ENCODE measurements at regions not wholly inside any gene's neighbourhood (a gene's known extent, or its start where the extent isn't known, plus 50 kb on each side); places are given as distances from the start of the nearest gene placed in this dataset.

DNA sequence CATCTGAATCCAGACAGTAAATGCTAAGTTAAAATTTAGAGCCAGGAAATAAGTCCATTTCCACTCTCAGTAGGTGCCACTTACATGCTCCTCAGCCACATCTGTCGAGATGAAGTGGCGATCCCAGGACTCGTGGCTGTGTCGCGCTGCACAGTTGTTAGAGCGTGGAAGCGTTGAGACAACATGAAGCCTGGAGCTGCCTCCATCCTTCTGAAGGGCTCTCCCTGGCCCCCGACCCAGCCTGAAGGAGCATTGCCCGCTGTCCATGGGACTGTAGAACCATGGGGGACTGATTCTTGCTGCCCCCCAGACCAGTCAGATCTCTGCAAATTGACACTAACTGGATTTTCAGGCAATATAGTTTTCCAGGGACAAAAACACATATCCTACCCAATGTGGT is 58.9 kb downstream of the IRX1 start:
- DNase-seq = no peak

DNA sequence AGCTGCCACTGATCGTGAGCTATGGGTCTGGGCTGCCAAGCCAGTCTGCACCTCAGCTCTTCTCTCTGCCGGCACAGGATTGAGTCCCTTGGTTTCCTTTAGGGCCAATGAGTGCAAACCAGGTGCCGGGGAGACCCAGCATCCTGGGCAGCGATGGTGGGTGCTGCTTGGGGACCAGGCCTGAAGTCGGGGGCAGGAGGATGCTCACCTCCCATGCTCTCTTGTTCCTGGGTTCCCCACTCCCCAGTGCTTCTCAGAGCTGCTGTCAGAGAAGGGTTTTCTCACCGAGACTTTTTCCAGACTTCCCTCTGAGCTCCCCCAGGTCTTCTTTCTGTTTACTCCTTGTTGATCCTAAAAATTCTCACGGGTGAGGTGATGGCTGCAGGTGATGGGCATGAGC is 61.2 kb downstream of the IRX1 start:
- no peak for DNase-seq

DNA sequence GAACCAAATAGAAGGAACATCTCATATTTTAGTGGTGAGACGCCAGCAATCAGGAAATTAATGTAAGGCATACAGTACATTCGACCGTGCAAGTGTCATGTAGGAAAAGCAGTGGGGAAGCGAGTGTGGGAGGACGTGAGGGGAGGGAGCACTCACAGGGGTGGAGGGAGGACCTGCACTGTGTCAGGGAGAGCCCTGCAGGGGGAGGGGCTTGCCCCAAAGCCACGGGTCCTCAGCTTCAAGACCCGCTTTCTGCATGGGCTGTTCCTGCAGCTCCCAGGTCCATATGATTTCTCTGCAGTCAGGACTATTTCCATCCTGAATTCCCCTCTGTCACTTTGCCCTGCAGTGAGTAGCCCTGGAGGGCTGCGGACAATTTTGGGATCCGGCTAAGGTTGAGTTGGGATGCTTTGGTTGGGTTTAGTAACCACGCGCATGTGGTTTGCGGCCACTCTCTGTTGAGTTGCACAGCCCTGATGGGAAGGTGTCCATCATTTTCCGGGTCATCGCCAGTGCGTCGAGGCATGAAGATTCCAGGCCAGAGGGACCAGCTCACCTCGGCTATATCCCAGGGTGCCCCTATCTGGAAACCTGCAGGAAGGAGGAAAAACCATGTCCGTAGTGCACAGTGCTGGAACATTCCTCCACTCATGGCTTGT is 61.9 kb downstream of the IRX1 start:
- DNase-seq = no peak

DNA sequence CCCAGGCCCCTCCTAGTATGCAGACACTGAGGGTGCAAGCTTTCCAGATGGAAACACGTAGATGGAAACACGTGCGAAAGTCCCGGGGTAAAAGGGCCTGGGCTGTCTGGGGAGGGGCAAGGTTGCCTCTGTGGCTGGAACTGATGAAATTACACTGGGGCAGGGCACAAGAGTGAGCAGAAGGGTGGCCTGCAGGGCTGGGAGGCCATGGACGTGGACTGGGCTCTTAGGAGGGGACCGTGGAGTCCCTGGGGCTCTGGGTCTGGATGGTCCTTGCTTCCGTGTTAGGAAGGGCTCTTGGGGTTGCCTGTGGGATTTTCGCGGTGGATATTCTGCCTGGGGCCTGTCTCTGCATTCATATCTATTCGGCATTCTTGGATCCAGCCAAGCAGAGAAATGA is 63.3 kb downstream of the IRX1 start:
- DNase-seq = no peak

DNA sequence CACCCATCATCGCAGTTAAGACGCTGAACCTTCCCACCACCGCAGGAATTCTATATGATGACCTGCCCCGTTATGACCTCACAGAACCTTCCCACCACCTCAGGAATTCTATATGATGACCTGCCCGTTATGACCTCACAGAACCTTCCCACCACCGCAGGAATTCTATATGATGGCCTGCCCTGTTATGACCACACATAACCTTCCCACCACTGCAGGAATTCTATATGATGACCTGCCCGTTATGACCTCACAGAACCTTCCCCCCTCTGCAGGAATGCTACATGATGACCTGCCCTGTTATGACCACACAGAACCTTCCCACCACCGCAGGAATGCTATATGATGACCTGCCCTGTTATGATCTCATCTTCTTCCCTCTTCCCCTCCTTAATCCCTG is 64.3 kb downstream of the IRX1 start:
- DNase-seq = no peak

DNA sequence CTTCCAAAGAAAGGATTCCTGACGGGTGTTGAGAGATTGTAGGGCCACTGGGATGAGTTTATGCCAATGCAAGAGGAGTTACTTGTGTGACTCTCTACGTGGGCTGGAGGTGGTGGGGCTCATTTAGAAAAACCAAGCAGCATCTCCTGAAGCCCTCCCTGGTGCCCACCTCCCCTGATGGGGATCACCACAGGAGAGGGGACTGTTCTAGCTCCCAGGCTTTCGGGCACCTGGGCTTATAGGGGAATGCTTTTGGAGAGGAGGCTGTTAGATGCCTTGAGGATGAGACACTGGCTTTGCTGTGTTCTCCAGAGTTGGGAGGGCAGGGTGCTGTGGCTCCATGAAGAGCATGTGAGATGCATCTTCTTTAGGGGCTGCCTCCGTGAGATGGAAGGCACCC is 65.0 kb downstream of the IRX1 start:
- no peak for DNase-seq

DNA sequence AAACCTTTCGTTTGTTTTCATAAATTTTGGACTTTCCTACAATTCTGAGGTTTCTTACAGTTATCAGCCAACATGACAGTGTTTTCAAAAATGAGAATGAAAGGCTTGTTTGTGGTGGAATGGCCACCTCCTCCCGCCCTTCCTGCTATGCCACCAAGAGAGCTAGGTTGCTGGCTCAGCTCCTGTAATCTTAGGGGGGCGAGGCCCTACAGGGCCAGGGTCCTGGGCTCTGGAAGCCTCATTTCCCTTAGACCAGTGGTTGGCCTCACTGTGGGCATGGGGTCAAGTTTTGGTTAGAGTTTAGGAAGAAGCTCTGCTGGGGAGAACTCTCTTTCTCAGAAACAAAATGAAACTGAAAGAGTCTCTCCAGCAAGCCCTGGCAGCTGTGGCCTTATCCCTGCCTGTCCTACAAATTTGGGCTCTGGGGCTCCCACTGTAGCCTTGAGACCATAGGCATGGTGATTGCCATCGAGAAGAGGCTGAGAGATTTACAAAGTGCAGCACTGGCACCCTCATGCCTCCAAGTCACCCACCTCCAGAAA is 66.2 kb downstream of the IRX1 start:
- DNase-seq = no peak

DNA sequence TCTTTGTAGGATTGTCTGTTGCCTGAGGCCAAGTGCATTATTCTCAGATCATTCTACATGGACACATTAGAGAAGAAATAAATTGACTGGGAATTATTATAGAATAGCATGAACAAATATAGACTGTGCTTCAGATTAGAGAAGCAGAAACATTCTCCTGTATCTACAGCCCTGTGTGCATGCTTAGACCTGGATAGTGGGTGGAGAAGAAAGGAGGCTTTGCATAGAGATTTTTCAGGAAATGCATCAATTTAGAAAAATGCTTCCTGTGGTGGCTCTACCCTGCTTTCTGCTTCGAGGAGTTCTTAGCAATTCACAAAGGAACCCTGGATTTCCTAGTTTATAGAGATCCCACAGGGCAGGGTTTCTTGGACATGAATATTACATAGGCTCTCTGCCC is 66.7 kb downstream of the IRX1 start:
- DNase-seq = no peak

DNA sequence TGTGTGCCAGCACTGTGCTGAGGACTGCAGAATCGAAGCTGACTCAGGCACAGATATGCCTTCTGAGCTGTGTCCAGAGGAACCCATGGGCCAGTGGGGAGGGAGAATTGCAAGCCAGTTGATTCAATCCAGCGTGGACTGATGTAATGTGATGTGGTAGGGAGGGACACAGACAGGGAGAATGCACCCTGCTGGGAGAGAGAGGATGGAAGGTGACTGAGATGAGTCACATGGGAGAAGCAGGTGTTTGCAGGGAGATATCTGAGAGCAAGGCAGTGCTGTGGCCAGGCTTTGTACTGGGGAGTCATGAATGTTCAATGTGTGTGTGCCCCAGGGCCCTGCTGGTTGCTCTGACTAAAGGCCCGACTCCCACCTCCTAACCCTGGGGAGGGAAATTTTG is 75.7 kb downstream of the IRX1 start:
- DNase-seq = no peak

DNA sequence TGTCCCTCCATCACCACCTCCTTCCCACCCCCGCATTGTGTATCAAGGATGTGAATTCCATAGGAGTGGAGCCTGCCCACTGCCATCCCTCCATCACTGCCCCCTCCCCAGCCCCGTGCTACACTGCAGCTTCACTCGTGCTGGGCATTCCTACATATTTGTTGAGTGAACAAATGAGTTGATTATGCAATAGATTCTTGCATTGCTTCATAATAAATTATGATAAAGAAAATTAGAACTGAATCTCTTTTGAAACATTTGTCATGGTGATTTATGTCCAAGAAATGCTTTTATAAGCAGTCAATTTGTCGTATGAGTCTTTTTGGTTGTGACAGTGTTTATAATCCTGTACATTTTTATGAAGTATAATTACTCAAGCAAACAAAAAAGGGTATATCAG is 83.2 kb downstream of the IRX1 start:
- no peak for DNase-seq

DNA sequence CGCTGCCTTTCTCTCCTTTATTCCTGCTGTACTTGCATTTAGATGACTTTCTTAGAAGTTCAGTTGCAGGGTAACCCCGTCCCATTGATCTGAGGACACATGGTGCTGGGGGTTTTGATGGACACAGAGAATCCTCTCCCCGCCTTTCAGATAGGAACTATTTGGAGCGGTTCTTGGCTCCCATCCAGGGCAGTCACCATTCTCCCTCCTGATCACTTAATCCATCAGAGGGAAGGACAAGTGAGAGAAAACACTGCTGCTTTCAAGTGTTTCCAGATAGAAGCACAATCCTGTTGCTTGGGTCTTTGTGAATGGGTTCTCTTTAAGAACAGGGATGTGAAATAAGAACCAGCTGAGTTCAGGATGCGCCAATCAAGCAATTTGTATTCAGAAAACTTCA is 85.2 kb downstream of the IRX1 start:
- no peak for DNase-seq

DNA sequence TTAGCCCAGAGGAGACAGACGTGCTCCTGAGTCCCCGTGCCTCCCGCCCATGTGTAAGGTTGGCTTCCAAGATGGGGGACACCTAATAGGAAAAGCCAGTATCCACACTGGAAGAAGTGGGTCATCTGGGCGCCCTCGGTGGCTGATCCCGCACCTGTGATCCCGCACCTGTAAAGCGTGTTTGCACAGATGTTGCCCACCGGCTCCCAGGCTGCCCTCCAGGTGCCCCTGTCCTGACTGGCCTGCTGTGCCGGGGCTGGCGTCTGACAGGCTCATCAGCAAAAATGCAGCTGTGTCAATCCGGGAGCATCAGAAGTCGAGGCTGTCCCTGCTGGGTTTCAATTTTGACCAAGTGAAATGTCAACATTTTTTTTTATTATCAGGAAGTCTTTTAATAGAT is 88.5 kb downstream of the IRX1 start:
- DNase-seq = no peak

DNA sequence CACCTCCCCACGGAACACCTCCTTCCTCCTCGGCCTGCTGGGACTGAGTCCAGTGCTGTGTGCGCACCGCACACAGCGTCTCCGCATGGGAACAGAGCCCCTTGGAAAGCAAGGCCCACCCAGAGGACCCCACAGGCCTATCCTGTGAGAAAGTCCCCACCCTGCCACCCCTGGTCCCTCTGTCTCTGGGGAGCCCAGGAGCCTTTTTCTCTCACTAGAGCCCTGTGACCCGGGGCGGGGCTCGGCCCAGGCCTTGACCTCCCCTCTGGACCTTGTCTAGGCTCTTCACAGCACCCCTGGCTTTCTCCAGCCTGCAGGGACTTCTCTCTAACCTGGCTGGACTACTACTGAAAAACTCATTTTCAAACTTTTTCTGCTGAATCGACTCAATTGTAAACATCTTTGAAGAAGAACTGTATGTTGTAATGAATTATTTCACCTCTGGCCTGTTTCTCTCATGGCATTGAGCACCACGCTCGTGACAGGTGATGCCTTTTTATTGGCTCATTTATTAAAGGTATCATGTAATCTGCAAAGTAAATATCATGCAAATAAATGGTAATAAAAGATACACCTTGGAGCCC is 89.2 kb downstream of the IRX1 start:
- DNase-seq = no peak

DNA sequence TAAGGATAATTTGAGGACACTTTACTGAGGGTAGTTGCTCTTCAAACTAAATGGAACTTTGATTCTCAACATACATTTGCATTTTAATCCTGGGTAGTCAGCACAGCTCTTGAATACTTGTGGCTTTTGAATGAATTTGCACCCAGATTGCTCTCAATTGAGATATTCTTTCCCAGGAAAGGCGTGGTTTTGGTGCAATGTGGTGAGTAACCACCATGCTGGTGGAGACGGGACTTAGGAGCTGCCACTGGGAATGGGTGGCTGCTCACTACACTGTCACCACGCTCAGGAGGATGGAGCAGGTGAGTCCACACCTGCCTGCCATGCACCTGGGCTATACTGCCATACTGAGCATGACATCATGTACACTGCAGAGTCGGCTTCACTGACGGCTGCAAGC is 99.2 kb downstream of the IRX1 start:
- DNase-seq = no peak

DNA sequence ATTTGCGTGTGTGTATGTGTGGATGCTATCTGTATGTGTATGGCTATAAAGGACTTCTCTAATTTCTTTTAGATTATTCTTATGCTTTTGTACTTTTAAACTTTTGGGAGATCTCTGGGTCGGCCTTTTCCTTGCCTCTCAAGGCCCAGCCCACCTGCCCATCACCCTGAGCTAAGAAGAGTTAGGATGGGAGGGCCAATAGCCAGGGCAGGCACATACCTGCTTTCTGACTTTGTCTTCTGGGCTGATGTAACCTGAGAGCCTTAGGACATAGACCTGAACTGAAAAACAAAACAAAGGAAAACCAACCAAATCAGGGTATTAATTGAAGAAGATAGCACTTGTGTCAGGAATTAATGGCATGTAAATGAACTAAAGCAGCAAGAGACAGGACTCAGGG is 100.2 kb downstream of the IRX1 start:
- DNase-seq = no peak

DNA sequence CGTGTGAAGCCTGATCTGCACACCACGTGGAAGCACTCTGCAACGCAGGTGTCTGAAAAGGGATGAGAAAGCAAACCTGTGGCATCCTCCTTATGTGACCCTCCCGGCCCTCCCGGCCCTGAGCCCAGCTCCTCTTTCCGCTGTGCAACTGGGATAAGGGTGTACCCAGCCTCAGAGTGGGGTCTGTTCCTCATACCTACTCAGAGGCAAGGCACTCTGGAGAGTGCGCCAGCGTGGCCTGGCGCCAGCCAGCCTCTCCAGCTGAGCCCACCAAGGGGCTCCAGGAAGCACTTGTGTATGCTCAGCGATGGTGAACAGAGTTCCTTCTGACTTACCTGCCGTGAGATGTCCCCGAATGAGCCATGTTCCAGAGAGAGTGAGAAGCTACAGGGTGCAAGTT is 102.8 kb downstream of the IRX1 start:
- no peak for DNase-seq

DNA sequence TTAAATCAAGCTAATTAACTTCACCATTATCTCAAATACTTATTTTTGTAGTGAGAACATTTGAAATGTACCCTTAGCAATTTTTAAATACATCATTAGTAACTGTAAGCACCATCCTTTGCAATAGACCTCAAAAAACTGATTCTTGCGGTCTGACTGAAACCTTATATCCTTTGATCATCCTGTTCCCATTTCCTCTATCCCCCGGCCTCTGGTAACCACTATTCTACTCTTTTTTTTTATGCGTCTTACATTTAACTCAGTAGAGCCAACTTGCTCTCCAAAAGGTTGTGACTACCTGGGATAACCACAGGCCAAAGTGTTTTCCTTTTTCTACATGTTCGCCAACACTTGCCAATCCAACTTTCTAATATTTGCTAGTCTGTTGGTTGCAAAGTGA is 106.1 kb downstream of the IRX1 start:
- no peak for DNase-seq

DNA sequence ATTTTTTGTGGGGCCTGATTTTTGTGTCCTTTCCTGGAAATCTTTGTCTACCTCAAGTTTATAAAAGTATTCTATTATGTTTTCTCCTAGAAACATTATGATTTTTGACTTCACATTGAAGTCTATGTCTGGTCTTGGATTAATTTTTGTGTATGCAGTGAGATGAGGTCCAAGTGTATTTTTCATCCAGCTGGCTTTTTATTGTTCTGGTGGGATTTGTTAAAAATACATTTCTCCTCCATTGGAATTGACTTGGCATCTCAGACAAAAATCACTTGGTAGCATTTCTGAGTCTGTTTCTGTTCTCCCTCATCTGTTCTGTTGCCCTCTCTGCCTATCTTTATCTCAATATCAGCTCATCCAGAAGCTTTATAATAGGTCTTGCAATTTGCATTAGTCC is 109.0 kb downstream of the IRX1 start:
- DNase-seq = no peak

DNA sequence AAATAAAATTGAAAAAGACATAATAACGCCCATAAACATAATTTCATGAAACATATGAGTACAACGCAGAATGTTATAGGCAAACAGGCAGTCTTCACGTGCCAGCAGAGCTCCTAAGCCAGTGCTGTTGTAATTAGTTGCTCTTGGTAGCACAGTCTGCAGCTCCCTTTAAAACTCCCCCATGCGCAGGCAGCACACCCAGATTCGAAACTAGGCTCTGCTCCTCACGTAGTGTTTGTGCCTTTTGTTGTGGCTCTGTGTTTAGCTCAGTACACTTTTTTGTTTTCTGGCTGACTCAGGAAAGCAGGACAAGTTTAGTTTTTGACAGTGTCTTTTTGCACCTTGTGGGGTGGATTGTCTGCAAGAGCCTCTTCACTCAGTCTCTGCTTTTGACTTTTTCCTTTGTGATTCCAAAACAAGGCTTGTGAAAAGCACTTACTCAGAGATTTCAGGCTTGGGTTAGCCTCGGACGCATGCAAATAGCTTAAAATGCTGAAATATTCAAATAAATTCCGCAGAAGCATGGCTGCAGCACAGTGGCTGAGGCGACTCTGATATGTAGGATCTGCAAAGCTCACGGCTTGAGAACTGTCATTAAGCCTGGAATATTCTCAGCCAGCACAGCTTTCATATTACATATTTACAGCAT is 113.6 kb downstream of the IRX1 start:
- no peak for DNase-seq

DNA sequence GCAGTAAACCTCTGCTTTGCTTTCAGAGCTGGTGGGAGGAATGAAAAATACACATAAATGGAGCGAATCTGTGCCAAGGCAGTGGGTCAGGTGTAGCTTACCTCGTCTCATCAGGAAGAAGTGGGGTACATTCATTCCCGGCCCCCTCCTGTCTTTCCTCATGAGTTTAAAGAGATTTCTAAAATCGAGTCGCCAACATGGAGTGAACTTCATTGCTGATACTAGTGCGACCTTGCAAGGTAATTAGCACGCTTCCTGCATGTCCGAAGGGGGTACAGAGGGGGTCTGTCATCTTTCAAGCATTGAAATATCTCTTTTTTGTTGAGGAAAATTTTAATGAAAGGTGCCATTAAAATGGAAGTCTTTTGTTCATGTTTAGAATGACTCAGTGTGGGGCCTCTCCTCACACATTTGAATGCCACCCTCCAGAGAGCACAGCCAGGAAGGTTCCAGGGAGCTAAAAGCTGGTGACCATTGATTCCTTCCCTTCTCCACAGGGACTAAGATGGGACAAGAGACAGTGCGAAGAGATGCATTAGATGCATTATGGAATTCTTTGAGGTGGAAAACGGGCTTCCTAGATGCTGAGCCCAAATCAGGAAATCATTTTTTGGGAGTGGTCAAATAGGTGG is 114.2 kb downstream of the IRX1 start:
- no peak for DNase-seq

DNA sequence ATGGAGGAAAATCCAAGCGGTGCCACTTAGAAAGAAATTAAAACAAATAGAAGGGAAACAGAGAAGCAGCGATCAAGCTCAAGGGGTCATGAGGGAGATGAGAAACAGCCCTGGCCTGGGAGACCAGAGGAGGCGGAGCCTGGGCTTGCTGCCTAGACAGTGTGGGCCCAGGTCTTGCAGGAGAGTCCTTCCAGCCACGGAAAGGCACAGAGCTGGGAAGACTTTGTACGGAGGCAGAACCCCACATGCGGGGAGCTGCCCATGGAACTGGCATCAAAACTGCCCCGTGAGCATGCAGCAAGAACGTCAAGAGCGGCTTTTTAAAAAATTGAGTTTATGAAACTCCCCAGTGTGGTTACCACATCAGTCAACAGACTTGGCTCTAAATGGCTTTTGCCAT is 119.4 kb downstream of the IRX1 start:
- no peak for DNase-seq

DNA sequence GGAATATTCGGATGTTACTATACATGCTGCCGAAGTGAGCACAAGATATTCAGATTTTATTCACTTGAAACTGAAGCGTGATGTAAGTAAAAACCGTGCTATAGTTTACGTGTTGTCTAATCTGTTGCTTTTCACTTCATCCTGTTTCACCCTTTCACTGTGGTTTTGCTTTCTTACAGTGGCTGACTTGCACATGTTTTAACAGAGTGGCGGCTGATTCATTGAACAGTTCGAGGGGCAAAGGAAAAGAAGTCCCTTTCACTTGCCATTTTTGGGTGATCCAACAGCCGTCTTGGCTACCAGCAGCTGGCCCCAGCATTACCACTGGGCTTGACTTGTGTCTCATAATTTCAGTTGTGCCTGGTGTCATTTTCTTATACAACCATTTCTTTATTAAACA is 134.0 kb downstream of the IRX1 start:
- no peak for DNase-seq

DNA sequence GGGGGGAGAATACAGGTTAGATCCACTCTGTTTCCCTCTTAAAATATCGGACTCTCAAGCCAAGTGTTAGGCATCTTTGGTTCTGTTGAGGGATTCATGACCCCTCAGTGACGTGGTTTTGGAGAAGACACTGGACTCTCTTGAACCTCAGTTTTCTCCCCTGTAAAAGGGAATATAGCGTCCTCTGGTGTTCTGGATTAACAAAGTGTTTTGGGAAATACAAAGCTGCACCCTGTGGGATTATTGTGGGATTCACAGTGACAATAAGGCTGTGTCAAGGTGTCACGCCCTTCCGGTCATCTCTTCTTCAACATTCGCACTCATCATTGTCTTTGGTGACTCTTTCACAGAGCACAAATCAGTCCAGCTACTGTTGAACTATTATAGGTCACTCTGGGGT is 139.0 kb downstream of the IRX1 start:
- no peak for DNase-seq

DNA sequence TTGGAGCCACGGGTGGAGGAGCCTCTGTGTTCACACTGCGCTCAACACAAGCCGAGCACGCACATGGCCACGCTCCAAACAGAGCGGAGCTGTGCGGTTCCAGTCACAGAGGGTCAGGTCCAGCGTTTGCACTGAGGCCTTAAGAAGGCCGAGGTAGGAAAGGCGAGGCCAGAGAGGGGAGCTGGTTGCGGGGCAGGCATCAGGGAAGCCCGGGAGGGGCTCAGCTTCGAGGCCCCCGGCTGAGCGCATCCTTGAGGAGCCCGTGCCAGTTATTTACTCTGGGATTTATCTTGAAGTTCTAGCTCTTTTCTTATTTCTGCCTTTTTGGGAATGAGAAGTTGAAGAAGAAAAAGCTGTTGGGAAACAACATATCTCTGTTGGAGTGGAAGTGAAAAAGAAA is 140.8 kb downstream of the IRX1 start:
- DNase-seq = no peak

All from NCI-H82 (cell line).